CD14-positive monocyte (primary cell): ENCODE measurements at regions not wholly inside any gene's neighbourhood (a gene's known extent, or its start where the extent isn't known, plus 50 kb on each side); places are given as distances from the start of the nearest gene placed in this dataset.
"Not testable (repeated sequence)": the region's sequence is repeated elsewhere in the genome, so short reads cannot be mapped to it uniquely, and the experiment has no call there.

Experiments used
- DNase-seq, 3 donors: peaks; one replicate each; pipeline ENCODE4 v3.0.0-alpha.2; 2011 to 2022
- H2AFZ ChIP-seq: 2 replicates; pipeline ENCODE4 v1.6.0; 2012; ENCODE audit warnings: mild to moderate bottlenecking, low read depth, low read length, inconsistent platforms; ENCODE audit not compliant: insufficient read depth, poor library complexity, severe bottlenecking
- H3K27ac ChIP-seq, 2 donors: 1 replicate in 1 of 2; 2 replicates in 1 of 2; pipeline ENCODE4 v1.5.1; 2012 to 2013; ENCODE audit warnings: low read length in 2 of 2, control low read depth in 1 of 2, inconsistent platforms in 1 of 2, low read depth in 1 of 2, mild to moderate bottlenecking in 1 of 2
- H3K27me3 ChIP-seq, 2 donors: one replicate each; pipeline versions ENCODE4 v1.6.0 to v1.6.1; 2011 to 2013; ENCODE audit warnings: low read length in 2 of 2; ENCODE audit not compliant: control insufficient read depth in 2 of 2, insufficient read depth in 2 of 2
- H3K36me3 ChIP-seq, 2 donors: replicated peaks in 1 of 2; 1 replicate in 1 of 2; 2 replicates in 1 of 2; pipeline versions ENCODE4 v1.5.1 to v1.6.1; 2012 to 2013; ENCODE audit warnings: low read length in 2 of 2, control low read depth in 1 of 2, inconsistent platforms in 1 of 2, mild to moderate bottlenecking in 1 of 2; ENCODE audit not compliant: insufficient read depth in 2 of 2, control insufficient read depth in 1 of 2
- H3K4me1 ChIP-seq, 2 donors: 1 replicate in 1 of 2; 2 replicates in 1 of 2; pipeline versions ENCODE4 v1.5.1 to v1.6.1; 2012 to 2013; ENCODE audit warnings: low read length in 2 of 2, control low read depth in 1 of 2, inconsistent platforms in 1 of 2, mild to moderate bottlenecking in 1 of 2, moderate library complexity in 1 of 2; ENCODE audit not compliant: insufficient read depth in 2 of 2, control insufficient read depth in 1 of 2
- H3K4me2 ChIP-seq: replicated peaks from 2 replicates; pipeline ENCODE3; 2012; ENCODE audit warnings: low read length, moderate library complexity, mild to moderate bottlenecking; ENCODE audit not compliant: poor library complexity, severe bottlenecking; ENCODE audit errors: extremely low read depth
- H3K4me3 ChIP-seq, 3 experiments: fragments of 200-600 bp in 1 of 3; sonication (generic) in 1 of 3; replicated peaks in 1 of 3; 1 replicate in 2 of 3; 2 replicates in 1 of 3; pipeline ENCODE4 v1.5.1; 2011 to 2013; ENCODE audit warnings: low read length in 3 of 3, mild to moderate bottlenecking in 3 of 3, control low read depth in 2 of 3, low read depth in 2 of 3, inconsistent platforms in 1 of 3, moderate library complexity in 1 of 3
- H3K79me2 ChIP-seq: 2 replicates; pipeline ENCODE4 v1.6.0; 2012; ENCODE audit warnings: mild to moderate bottlenecking, control low read depth, inconsistent platforms, low read length, moderate library complexity; ENCODE audit not compliant: insufficient read depth
- H3K9ac ChIP-seq: 2 replicates; pipeline ENCODE4 v1.6.0; 2017; ENCODE audit warnings: low read length, mild to moderate bottlenecking; ENCODE audit not compliant: insufficient read depth, poor library complexity, severe bottlenecking
- H3K9me3 ChIP-seq, 2 donors: replicated peaks in 1 of 2; 1 replicate in 1 of 2; 2 replicates in 1 of 2; pipeline versions ENCODE4 v1.5.1 to v1.6.1; 2012 to 2013; ENCODE audit warnings: low read length in 2 of 2, control low read depth in 1 of 2; ENCODE audit not compliant: control insufficient read depth in 1 of 2, insufficient read depth in 1 of 2
- H4K20me1 ChIP-seq: 2 replicates; pipeline ENCODE4 v1.6.0; 2012; ENCODE audit warnings: mild to moderate bottlenecking, low read length, control low read depth, moderate library complexity; ENCODE audit not compliant: insufficient read depth
- H3K27ac Mint-ChIP-seq, 7 donors: one replicate each; pipeline ENCODE4 v1.8.0; 2020; ENCODE audit warnings: mild to moderate bottlenecking in 7 of 7, mixed read lengths in 7 of 7, moderate library complexity in 6 of 7, inconsistent platforms in 2 of 7
- H3K27me3 Mint-ChIP-seq, 3 donors: one replicate each; pipeline ENCODE4 v1.8.0; 2021 to 2022; ENCODE audit warnings: low read depth in 3 of 3, mild to moderate bottlenecking in 3 of 3, mixed read lengths in 3 of 3, moderate library complexity in 3 of 3, inconsistent platforms in 1 of 3
- H3K36me3 Mint-ChIP-seq, 2 donors: one replicate each; pipeline ENCODE4 v1.8.0; 2020; ENCODE audit warnings: mixed read lengths in 2 of 2, inconsistent platforms in 1 of 2, mild to moderate bottlenecking in 1 of 2
- H3K4me1 Mint-ChIP-seq: one replicate; pipeline ENCODE4 v1.8.0; 2020; ENCODE audit warnings: mild to moderate bottlenecking, mixed read lengths
- H3K4me3 Mint-ChIP-seq, 2 donors: one replicate each; pipeline ENCODE4 v1.8.0; 2020; ENCODE audit warnings: mild to moderate bottlenecking in 2 of 2, mixed read lengths in 2 of 2, moderate library complexity in 1 of 2
- H3K9me3 Mint-ChIP-seq, 7 donors: one replicate each; pipeline ENCODE4 v1.8.0; 2020 to 2022; ENCODE audit warnings: mixed read lengths in 7 of 7, mild to moderate bottlenecking in 6 of 7, moderate library complexity in 6 of 7, inconsistent platforms in 2 of 7
- WGBS: methylation state at CpG from one replicate; pipeline ENCODE4 v1.1.5; 2013; ENCODE audit warnings: missing lambda C conversion rate; ENCODE audit not compliant: insufficient coverage; 5-methylcytosine and 5-hydroxymethylcytosine counted together
- intact Hi-C, 2 donors: fragments of 100-400 bp; cut with micrococcal nuclease; formaldehyde crosslinking; loops; one replicate each; pipeline versions ENCODE4 v1.15.0 to v1.15.1; 2023
- TF ChIP-seq, protein P1 (sequence below): fragments of 200-600 bp; IDR thresholded peaks from one replicate; pipeline ENCODE4 v1.8.0; 2022; ENCODE audit warnings: antibody characterized with exemption, mild to moderate bottlenecking

DNA sequence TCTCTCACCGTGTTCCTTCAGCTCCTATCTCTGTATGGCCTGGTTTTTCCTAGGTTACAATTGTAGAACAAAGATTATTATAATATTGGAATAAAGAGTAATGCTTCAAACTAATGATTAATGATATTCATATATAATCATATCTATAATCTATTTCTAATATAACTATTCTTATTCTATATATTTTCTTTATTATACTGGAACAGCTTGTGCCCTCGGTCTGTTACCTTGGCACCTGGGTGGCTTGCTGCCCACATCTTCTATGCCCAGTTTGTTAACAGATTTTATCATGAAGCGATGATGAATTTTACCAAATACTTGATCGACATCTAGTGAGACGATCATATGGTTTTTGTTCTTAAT is 363.6 kb upstream of the TYRP1 start:
- peaks cover 0 to 4% (median 0%) of the 10 kb centered on the region in 3 donors for H3K27me3 Mint-ChIP-seq
- H3K27ac Mint-ChIP-seq: no peak overlapping the region
- DNase-seq: no peak
- H3K9me3 Mint-ChIP-seq: peaks cover 0 to 3% (median 0%) of the 10 kb centered on the region in 7 donors
- H3K27me3 ChIP-seq: no peaks in the 10 kb centered on the region
- H2AFZ ChIP-seq: no peak overlapping the region
- H3K4me1 ChIP-seq: no peaks in the 10 kb centered on the region
- H3K9ac ChIP-seq: no peak overlapping the region
- WGBS: no CpG with 5 or more reads among the region's 5 CpGs
- no peaks in the 10 kb centered on the region for H4K20me1 ChIP-seq
- H3K36me3 ChIP-seq: no peaks in the 10 kb centered on the region
- H3K4me3 Mint-ChIP-seq: no peak overlapping the region
- H3K9me3 ChIP-seq: no peaks in the 10 kb centered on the region
- no peaks in the 10 kb centered on the region for H3K36me3 Mint-ChIP-seq
- no peak overlapping the region for H3K27ac ChIP-seq
- no peak overlapping the region for H3K4me2 ChIP-seq
- no peaks in the 10 kb centered on the region for H3K79me2 ChIP-seq
- H3K4me3 ChIP-seq: no peak overlapping the region
- TF ChIP-seq, protein P1, sequence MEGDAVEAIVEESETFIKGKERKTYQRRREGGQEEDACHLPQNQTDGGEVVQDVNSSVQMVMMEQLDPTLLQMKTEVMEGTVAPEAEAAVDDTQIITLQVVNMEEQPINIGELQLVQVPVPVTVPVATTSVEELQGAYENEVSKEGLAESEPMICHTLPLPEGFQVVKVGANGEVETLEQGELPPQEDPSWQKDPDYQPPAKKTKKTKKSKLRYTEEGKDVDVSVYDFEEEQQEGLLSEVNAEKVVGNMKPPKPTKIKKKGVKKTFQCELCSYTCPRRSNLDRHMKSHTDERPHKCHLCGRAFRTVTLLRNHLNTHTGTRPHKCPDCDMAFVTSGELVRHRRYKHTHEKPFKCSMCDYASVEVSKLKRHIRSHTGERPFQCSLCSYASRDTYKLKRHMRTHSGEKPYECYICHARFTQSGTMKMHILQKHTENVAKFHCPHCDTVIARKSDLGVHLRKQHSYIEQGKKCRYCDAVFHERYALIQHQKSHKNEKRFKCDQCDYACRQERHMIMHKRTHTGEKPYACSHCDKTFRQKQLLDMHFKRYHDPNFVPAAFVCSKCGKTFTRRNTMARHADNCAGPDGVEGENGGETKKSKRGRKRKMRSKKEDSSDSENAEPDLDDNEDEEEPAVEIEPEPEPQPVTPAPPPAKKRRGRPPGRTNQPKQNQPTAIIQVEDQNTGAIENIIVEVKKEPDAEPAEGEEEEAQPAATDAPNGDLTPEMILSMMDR: peak; percentile 24
- intact Hi-C loops: no loop called here
- no peaks in the 10 kb centered on the region for H3K4me1 Mint-ChIP-seq

DNA sequence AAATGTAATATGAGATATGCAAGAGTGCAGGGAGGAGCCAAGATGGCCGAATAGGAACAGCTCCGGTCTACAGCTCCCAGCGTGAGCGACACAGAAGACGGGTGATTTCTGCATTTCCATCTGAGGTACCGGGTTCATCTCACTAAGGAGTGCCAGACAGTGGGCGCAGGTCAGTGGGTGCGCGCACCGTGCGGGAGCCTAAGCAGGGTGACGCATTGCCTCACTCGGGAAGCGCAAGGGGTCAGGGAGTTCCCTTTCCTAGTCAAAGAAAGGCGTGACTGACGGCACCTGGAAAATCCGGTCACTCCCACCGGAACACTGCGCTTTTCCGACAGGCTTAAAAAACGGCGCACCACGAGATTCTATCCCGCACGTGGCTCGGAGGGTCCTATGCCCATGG is 359.2 kb upstream of the TYRP1 start:
- 91% methylated on average over 17 of the region's 26 CpGs for WGBS
- H3K27ac ChIP-seq, H3K27ac Mint-ChIP-seq, H3K4me3 Mint-ChIP-seq, H3K4me1 Mint-ChIP-seq, H3K79me2 ChIP-seq, H3K36me3 ChIP-seq, H3K27me3 Mint-ChIP-seq, H3K4me1 ChIP-seq, H3K36me3 Mint-ChIP-seq, H4K20me1 ChIP-seq, DNase-seq, H3K9me3 ChIP-seq, H3K9ac ChIP-seq, H3K27me3 ChIP-seq, H3K4me3 ChIP-seq, intact Hi-C loops, H3K9me3 Mint-ChIP-seq, H2AFZ ChIP-seq, H3K4me2 ChIP-seq: not testable (repeated sequence)
